C4-2B (cell line): ENCODE measurements at regions not wholly inside any gene's neighbourhood (a gene's known extent, or its start where the extent isn't known, plus 50 kb on each side); places are given as distances from the start of the nearest gene placed in this dataset.

Experiments used
- ZFX ChIP-seq: fragments of 450-650 bp; IDR thresholded peaks from 2 replicates; pipeline ENCODE4 v1.6.1; 2017
- TF ChIP-seq, protein P1 (sequence below): fragments of 450-650 bp; conservative IDR thresholded peaks from 2 replicates; pipeline ENCODE4 v1.5.1; 2017; ENCODE audit warnings: mild to moderate bottlenecking

- TF ChIP-seq, protein P1, sequence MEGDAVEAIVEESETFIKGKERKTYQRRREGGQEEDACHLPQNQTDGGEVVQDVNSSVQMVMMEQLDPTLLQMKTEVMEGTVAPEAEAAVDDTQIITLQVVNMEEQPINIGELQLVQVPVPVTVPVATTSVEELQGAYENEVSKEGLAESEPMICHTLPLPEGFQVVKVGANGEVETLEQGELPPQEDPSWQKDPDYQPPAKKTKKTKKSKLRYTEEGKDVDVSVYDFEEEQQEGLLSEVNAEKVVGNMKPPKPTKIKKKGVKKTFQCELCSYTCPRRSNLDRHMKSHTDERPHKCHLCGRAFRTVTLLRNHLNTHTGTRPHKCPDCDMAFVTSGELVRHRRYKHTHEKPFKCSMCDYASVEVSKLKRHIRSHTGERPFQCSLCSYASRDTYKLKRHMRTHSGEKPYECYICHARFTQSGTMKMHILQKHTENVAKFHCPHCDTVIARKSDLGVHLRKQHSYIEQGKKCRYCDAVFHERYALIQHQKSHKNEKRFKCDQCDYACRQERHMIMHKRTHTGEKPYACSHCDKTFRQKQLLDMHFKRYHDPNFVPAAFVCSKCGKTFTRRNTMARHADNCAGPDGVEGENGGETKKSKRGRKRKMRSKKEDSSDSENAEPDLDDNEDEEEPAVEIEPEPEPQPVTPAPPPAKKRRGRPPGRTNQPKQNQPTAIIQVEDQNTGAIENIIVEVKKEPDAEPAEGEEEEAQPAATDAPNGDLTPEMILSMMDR, result no peak
- no peak for TF ChIP-seq ZFX
These were observed 130.9 kb upstream of the PTPRM start for GRCh38 chr18:7436166-7436565.
